GM18511 (cell line): ENCODE measurements at regions not wholly inside any gene's neighbourhood (a gene's known extent, or its start where the extent isn't known, plus 50 kb on each side); places are given as distances from the start of the nearest gene placed in this dataset.

Source experiments
- ATAC-seq: cut with Tn5 transposase; IDR thresholded peaks from one replicate; pipeline ENCODE4 v1.9.1; 2021; ENCODE audit warnings: mild to moderate bottlenecking, moderate library complexity; ENCODE audit not compliant: unreplicated experiment

DNA sequence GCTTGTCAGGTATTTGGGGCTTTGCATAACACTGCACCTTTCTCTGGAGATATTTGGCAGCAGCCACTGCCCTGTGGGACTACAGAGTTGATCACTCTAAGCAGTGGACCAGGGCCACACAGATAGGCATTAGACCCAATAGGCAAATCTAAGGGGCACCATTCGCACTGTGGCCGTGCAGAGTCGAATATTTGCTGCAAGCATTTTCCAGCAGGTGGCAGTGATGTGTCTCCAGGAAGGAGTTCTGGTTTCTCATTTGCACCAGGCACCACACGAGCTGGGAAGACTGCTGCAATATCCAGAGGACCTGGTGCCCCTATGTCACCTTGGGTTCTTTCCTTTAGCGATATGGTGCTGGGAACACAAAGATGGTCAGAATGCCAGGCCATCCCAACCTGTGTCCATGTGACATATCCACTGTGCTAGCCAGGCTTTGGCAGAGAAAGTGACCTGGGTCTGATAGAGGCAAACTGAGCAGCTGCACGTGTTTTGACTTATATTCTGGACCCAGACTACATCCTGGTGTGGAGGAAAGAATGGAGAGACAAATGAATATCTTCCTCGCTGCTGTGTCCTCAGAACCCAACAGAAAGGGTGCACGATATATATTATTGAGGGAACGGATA is 318.7 kb downstream of the BUD13 start:
- no peak for ATAC-seq

- ATAC-seq, result no peak
These were observed 320.3 kb downstream of the BUD13 start for GRCh38 chr11:116452461-116452860.

- ATAC-seq, result no peak
These were observed 323.3 kb downstream of the BUD13 start for GRCh38 chr11:116449522-116449921.

GRCh38 chr11:116446048-116446941 is 326.5 kb downstream of the BUD13 start:
- no peak for ATAC-seq

- ATAC-seq, result no peak
These were observed 327.4 kb downstream of the BUD13 start for GRCh38 chr11:116445108-116446047.

- ATAC-seq, result no peak
These were observed 330.5 kb downstream of the BUD13 start for GRCh38 chr11:116442238-116442752.

DNA sequence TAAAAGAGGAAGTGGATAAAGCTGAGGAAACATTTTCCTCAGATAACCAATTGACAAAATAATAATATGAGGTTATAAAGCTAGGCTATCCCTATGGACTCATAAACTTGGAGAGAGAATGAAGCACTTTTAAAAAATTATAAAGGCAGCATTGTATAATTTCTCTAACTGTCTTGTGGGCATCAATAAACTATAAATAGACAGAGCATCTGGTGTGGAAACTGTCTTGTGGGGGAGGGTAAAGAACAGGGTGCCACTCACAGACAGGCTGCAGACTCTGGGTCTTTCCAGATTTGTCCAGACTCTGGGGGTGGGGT is 333.5 kb downstream of the BUD13 start:
- ATAC-seq, result no peak

DNA sequence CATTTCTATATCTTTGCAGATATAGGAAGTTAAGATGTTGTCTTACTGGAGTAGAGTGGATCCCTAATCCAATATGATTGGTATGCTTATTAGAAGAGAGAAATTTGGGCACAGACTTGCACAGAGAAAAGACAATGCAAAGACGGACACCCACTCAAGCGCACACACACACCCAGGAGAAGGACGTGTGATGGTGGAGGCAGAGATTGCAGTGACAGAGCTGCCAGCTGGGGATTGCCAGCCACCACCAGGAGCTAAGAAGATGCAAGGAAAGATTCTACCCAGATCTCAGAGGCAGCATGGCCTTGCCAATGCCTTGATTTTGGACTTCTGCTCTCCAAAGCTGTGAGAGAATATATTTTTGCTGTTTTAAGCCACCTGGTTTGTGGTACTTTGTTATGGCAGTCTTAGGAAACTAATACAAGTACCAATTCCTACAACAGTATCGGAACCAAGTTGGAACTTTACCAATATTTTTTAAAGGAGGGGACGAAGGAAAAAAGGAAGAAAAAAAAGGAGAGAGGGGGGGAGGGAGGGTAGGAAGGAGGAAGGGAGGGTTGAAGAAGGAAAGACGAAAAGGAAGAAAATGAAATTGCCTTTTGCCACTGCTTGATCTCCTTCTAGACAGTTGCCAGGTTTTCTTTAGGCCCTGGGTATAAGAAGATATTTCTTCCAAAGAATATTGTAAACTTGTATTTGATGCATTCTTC is 334.0 kb downstream of the BUD13 start:
- no peak for ATAC-seq

DNA sequence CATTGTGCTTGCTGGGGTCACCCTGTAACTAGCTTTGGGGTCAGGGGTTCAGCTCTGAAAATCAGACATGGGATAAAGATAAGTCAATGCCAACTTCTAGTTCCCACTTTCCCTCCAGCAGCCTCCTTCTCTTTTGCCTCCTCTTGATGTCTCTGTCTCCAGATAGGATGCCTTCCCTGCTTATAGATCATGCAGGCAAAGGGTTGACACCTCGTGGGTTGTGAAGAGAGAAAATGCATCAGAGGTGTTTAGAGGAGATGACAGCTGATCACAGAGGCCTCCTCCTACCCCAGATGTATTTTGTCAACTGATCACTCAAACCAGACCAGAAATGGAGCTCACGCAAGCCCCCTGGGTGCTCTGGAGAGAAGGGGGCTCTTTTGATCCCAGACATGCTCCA is 337.8 kb downstream of the BUD13 start:
- no peak for ATAC-seq

GRCh38 chr11:116432301-116432700 is 340.5 kb downstream of the BUD13 start:
- ATAC-seq, result no peak

DNA sequence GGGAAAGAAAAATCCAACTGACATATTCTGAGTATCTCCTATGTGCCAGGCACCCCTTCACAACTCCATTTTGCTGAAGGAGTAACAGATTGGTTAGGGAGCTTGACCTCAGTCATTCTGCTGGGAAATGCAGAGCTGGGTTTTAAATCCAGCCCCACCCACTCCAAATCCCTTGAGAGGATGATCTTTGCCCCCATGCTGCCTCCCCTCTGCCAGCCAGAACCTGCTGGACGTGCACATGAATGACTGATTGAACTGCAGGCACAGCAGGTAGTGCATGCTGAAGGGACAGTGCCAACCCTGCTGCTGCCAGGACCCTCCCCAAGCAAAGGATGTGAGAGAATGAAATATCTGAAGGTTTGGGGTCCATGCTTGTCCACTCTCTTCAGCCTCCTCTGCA is 340.9 kb downstream of the BUD13 start:
- ATAC-seq, result no peak

DNA sequence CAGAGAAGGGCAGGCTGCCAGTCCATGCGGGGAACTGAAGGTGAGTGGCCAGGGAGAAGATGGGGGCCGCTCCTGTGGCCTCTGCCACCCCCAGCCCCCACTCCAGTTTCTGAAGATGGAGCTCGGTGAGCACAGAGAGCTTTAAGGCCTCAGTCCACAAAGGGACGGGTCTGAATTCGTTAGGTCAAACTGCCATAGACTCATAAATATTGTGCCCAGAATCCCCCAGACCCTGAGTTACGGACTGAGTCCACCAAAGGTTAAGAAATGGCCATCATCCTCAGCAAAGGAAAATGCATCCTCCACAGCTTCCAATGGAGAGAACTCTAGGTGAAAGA is 344.2 kb downstream of the BUD13 start:
- ATAC-seq, result no peak

- no peak for ATAC-seq
These were observed 344.7 kb downstream of the BUD13 start for GRCh38 chr11:116427903-116428637.

GRCh38 chr11:116427337-116427902 is 345.4 kb downstream of the BUD13 start:
- no peak for ATAC-seq

- no peak for ATAC-seq
These were observed 346.0 kb downstream of the BUD13 start for GRCh38 chr11:116426761-116427160.

GRCh38 chr11:116424615-116425261 is 348.0 kb downstream of the BUD13 start:
- ATAC-seq, result no peak

DNA sequence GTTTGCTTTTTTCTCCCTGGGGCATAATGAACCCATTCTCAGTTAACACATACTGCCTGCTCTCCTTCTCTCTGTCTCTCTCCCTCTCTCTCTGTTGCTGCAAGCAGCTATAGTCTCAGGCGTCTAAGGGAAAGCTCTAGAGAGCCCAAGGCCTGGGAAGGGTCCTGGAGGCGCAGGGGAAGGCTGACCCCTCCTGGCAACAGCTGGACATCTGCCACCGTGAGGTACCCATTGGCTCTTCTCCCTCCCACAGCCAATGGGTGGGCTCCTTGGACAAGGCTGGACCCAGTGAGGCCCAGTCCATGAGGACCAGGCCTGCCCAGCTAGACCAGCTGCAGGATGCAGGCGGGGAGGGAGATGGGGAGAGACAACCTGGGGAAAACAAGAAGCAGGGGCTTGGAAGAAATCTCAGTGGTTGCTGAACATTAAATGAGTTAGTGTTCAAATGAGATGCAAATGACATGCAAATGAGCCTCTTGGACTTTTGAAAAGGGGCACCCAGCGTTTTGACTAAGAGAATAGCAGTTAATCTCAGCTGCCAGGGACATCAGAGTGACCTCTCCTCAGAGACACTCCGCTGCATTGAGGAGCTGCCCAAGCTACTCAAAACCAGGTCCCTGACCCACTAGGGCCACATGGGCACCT is 349.7 kb downstream of the BUD13 start:
- no peak for ATAC-seq

DNA sequence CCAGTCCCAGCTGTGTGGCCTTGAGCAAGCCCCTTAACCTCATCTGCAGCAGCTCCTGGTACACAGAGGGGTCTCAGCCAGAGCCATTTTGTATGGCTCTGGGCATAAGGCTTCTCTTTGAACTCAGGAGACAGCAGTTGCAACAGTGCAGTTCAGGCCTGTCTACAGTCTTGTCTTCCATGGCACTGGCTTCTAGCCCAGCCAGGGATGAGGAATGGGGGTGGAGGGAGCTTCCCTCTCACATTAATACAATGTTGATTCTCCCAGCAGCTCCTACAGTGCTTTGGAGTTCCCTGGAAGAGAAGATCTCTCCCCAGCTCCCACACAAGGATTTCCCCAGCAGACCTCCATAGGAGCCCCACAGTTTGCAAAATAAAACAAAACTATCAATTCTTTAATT is 350.2 kb downstream of the BUD13 start:
- no peak for ATAC-seq
